Progenitor cell of endocrine pancreas (in vitro differentiated cells): ENCODE measurements at regions not wholly inside any gene's neighbourhood (a gene's known extent, or its start where the extent isn't known, plus 50 kb on each side); places are given as distances from the start of the nearest gene placed in this dataset.

Experiments used
- DNase-seq: peaks from one replicate; pipeline ENCODE4 v3.0.0; 2021; ENCODE audit warnings: low spot score; ENCODE audit not compliant: unreplicated experiment
- H3K27ac Mint-ChIP-seq: 2 replicates; pipeline ENCODE4 v1.8.0; 2021; ENCODE audit warnings: mild to moderate bottlenecking, moderate library complexity, mixed read lengths
- H3K27me3 Mint-ChIP-seq: 2 replicates; pipeline ENCODE4 v1.8.0; 2021; ENCODE audit warnings: mixed read lengths
- H3K36me3 Mint-ChIP-seq: 2 replicates; pipeline ENCODE4 v1.8.0; 2022; ENCODE audit warnings: mixed read lengths; ENCODE audit not compliant: insufficient read depth
- H3K4me1 Mint-ChIP-seq: 2 replicates; pipeline ENCODE4 v1.8.0; 2021; ENCODE audit warnings: low read depth, mixed read lengths
- H3K4me3 Mint-ChIP-seq: 2 replicates; pipeline ENCODE4 v1.8.0; 2021; ENCODE audit warnings: low read depth, mild to moderate bottlenecking, moderate library complexity, mixed read lengths
- H3K9me3 Mint-ChIP-seq: 2 replicates; pipeline ENCODE4 v1.8.0; 2021; ENCODE audit warnings: low read depth, mixed read lengths
- TF ChIP-seq, protein P1 (sequence below): fragments of 200-600 bp; sonication (generic); IDR thresholded peaks from one replicate; pipeline ENCODE4 v1.5.0; 2021; ENCODE audit warnings: antibody characterized with exemption, mild to moderate bottlenecking; ENCODE audit not compliant: unreplicated experiment

DNA sequence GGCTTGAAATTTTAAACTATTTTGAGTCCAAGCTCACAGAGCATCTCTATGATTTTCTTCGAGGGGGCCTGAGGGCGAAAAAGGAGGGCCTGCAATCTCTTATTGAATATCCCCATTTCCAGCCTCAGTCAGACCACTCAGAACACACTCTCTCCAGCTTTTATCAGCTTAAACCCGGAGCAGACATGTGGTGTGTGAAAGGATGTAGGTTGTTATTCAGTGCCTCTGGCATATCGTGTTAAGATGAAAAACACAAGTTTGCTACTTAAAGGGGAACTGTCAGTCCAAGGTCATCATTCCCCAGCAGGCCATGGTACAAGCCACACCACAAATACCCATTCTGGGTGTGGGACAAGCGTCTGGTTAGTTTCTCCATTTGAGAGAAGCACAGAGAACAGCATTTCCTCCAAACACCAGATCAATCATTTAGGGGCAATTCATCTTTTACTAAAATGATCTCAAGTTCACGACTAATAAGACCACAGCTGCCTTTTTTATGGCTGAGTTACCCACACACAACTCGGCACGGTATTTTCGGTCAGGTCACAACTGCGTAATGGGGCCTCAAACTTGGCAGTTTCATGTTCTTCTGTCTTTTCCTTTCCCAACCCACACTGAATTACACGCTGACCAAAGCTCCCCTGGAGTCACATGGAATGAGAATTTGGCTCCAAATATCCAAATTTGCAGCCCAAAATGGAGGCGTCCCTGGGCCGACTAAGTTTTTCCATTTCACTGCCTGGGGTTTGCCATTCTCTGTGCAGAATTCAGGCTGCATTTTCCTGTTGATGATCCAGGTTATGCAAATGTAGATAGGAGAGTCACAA is 188.4 kb downstream of the SEM1 start:
- TF ChIP-seq, protein P1, sequence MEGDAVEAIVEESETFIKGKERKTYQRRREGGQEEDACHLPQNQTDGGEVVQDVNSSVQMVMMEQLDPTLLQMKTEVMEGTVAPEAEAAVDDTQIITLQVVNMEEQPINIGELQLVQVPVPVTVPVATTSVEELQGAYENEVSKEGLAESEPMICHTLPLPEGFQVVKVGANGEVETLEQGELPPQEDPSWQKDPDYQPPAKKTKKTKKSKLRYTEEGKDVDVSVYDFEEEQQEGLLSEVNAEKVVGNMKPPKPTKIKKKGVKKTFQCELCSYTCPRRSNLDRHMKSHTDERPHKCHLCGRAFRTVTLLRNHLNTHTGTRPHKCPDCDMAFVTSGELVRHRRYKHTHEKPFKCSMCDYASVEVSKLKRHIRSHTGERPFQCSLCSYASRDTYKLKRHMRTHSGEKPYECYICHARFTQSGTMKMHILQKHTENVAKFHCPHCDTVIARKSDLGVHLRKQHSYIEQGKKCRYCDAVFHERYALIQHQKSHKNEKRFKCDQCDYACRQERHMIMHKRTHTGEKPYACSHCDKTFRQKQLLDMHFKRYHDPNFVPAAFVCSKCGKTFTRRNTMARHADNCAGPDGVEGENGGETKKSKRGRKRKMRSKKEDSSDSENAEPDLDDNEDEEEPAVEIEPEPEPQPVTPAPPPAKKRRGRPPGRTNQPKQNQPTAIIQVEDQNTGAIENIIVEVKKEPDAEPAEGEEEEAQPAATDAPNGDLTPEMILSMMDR = no peak
- no peak for DNase-seq
- Mint-ChIP-seq H3K27ac (no peak overlapping the region), H3K27me3 (peaks cover 2% of the 10 kb centered on the region), H3K4me1 (no peaks in the 10 kb centered on the region), H3K9me3 (no peaks in the 10 kb centered on the region), H3K4me3 (no peak overlapping the region), H3K36me3 (no peaks in the 10 kb centered on the region)

DNA sequence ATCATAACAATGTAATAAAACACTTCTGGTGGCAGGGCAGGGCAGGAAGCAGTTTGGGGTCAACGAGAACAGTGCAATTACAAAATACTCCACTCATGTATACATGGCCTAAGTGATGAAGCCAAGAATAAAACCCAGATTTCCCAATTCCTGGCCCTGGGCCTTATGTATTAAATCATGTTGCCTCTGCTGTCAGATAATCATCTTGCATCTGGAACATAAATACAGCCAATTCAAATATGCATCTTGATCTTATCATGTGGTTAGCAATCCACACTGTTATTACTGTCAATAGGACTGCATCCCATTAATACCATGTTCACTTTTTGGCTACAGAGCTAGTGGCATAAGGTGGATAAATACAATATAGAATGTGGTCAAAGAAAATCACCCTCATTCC is 186.5 kb upstream of the SLC25A13 start:
- Mint-ChIP-seq H3K36me3 (no peaks in the 10 kb centered on the region), H3K27me3 (no peaks in the 10 kb centered on the region), H3K4me1 (no peaks in the 10 kb centered on the region)

DNA sequence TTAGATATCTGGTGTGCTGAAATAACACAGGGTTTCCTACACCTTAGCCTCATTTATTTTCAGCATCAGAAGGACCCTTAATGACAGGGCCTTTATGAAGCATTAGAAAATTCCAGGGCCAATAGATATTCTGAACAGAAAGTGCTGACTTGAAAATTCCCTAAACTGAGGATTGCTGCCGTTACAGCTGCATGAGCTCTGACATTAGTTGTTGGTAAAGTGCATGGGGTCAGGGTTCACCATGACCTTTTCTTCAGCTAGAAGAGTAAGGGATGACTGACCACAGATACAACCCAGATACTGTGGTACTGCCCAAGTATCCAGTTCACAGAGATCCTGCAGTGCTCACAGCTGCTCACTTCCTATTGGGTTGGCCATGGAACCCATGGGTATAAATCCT is 181.7 kb upstream of the SLC25A13 start:
- no peak for DNase-seq
- Mint-ChIP-seq H3K4me3 (no peak overlapping the region), H3K27ac (no peak overlapping the region), H3K27me3 (no peaks in the 10 kb centered on the region), H3K4me1 (no peaks in the 10 kb centered on the region), H3K36me3 (no peaks in the 10 kb centered on the region), H3K9me3 (no peaks in the 10 kb centered on the region)
- TF ChIP-seq, protein P1 = no peak

More for the DNA sequence above, 186.5 kb upstream of the SLC25A13 start:
- H3K4me3 Mint-ChIP-seq = no peak overlapping the region
- H3K27ac Mint-ChIP-seq = no peak overlapping the region
- DNase-seq = no peak
- TF ChIP-seq, protein P1 = no peak
- no peaks in the 10 kb centered on the region for H3K9me3 Mint-ChIP-seq

DNA sequence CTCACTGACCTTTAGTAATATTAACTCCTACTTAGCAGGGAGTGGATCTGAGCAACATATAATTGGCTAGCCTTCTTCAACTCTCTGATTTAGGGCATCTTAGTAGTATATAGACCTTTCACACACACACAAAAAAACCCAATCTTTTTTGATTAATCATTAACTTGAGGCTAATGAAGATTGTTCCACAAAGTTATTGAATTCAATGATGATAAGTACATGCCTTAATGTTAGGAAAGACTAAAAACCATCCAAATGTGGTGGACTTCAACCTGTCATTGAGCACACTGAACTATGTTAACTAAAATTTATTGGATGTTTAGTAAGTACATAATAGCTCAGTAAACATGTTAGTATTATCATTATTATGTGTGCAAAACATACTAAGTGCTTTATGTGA is 179.4 kb upstream of the SLC25A13 start:
- no peak overlapping the region for H3K4me3 Mint-ChIP-seq
- no peaks in the 10 kb centered on the region for H3K9me3 Mint-ChIP-seq
- no peak for DNase-seq
- H3K36me3 Mint-ChIP-seq = no peaks in the 10 kb centered on the region
- no peaks in the 10 kb centered on the region for H3K27me3 Mint-ChIP-seq
- H3K27ac Mint-ChIP-seq = no peak overlapping the region
- TF ChIP-seq, protein P1 = no peak
- no peaks in the 10 kb centered on the region for H3K4me1 Mint-ChIP-seq

DNA sequence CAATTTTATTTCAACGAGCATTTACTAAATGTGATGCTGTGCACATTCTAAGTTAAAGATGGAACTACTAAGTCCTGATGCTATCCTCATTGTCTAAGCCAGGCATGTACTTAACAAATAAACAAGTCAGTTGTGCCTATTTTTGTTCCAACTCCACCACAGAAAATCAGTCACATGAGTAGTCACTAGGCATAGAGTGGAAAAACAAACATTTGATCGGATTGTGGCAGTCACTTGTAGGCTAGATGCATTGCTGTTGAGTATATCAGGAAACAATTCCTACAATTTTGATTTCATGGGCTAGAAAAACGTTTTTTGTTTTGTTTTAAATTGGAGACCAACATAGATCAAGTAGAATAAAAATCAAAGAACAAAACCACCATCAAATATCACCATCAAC is 177.6 kb upstream of the SLC25A13 start:
- Mint-ChIP-seq H3K36me3 (no peaks in the 10 kb centered on the region), H3K9me3 (no peaks in the 10 kb centered on the region), H3K4me1 (peaks cover 9% of the 10 kb centered on the region), H3K27ac (no peak overlapping the region), H3K27me3 (no peaks in the 10 kb centered on the region), H3K4me3 (no peak overlapping the region)
- TF ChIP-seq, protein P1 = no peak
- no peak for DNase-seq
